Mesendoderm (in vitro differentiated cells): ENCODE measurements at regions not wholly inside any gene's neighbourhood (a gene's known extent, or its start where the extent isn't known, plus 50 kb on each side); places are given as distances from the start of the nearest gene placed in this dataset.

Experiments used
- DNase-seq: peaks from one replicate; pipeline ENCODE4 v3.0.0; 2013
- H2AK5ac ChIP-seq: 2 replicates; pipeline ENCODE4 v1.6.1; 2013; ENCODE audit warnings: low read length, inconsistent platforms
- H2BK120ac ChIP-seq: 2 replicates; pipeline ENCODE4 v1.6.1; 2013; ENCODE audit warnings: low read depth, mild to moderate bottlenecking, low read length, moderate library complexity, mixed read lengths
- H2BK15ac ChIP-seq: replicated peaks from 2 replicates; pipeline ENCODE4 v1.6.1; 2013; ENCODE audit warnings: low read depth, mild to moderate bottlenecking, moderate library complexity
- H2BK5ac ChIP-seq: 2 replicates; pipeline ENCODE4 v1.6.1; 2013; ENCODE audit warnings: low read length, inconsistent platforms
- H3K18ac ChIP-seq: 2 replicates; pipeline ENCODE4 v1.6.1; 2013; ENCODE audit warnings: mild to moderate bottlenecking, low read length, mixed read lengths
- H3K23ac ChIP-seq: one replicate; pipeline ENCODE4 v1.6.1; 2013; ENCODE audit warnings: low read length
- H3K27ac ChIP-seq: 2 replicates; pipeline ENCODE4 v1.5.1; 2013; ENCODE audit warnings: low read depth, mild to moderate bottlenecking, inconsistent platforms, low read length, moderate library complexity
- H3K27me3 ChIP-seq: 2 replicates; pipeline ENCODE4 v1.6.1; 2013; ENCODE audit warnings: low read length, control low read depth, mild to moderate bottlenecking, inconsistent platforms; ENCODE audit not compliant: insufficient read depth, poor library complexity
- H3K36me3 ChIP-seq: 2 replicates; pipeline ENCODE4 v1.6.1; 2013; ENCODE audit warnings: low read length, inconsistent platforms; ENCODE audit not compliant: control insufficient read depth, insufficient read depth
- H3K4ac ChIP-seq: one replicate; pipeline ENCODE4 v1.6.1; 2013; ENCODE audit warnings: low read depth, mild to moderate bottlenecking, low read length, moderate library complexity
- H3K4me1 ChIP-seq: 2 replicates; pipeline ENCODE4 v1.6.1; 2013; ENCODE audit warnings: low read depth, low read length, inconsistent platforms; ENCODE audit not compliant: control insufficient read depth
- H3K4me2 ChIP-seq: 2 replicates; pipeline ENCODE4 v1.6.1; 2013; ENCODE audit warnings: low read length
- H3K4me3 ChIP-seq: 2 replicates; pipeline ENCODE4 v1.5.1; 2013; ENCODE audit warnings: mild to moderate bottlenecking, low read length
- H3K56ac ChIP-seq: one replicate; pipeline ENCODE4 v1.6.1; 2013; ENCODE audit warnings: low read length
- H3K79me1 ChIP-seq: 2 replicates; pipeline ENCODE4 v1.6.1; 2013; ENCODE audit warnings: low read length, inconsistent platforms
- H3K79me2 ChIP-seq: 2 replicates; pipeline ENCODE4 v1.6.1; 2013; ENCODE audit warnings: mild to moderate bottlenecking, low read length; ENCODE audit not compliant: control insufficient read depth, insufficient read depth
- H3K9ac ChIP-seq: 2 replicates; pipeline ENCODE4 v1.6.1; 2013; ENCODE audit warnings: low read length, inconsistent platforms
- H4K5ac ChIP-seq: one replicate; pipeline ENCODE4 v1.6.1; 2013; ENCODE audit warnings: low read length
- H4K8ac ChIP-seq: one replicate; pipeline ENCODE4 v1.6.1; 2013; ENCODE audit warnings: low read depth, mild to moderate bottlenecking, control low read depth, low read length, moderate library complexity
- WGBS: extraction: QIAGEN DNeasy Blood & Tissue Kit; methylation state at CpG from one replicate; pipeline ENCODE4 v1.1.7; 2013; ENCODE audit warnings: low lambda C conversion rate, missing lambda C conversion rate; ENCODE audit not compliant: insufficient coverage; ENCODE audit errors: extremely low coverage; 5-methylcytosine and 5-hydroxymethylcytosine counted together

DNA sequence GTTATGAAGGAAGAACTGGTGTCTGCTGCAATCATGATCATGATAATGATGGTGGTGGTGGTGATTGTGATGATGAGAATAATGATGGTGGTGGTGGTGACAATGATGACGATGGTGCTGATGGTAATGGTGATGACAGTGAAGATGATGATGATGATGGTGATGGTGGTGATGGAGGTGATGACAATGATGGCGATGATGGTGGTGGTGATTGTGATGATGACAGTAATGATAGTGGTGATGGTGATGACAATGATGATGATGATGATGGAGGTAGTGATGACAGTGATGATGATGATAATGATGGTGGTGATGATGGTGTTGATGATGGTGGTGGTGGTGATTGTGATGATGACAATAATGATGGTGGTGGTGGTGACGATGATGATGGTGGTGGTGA is 52.8 kb upstream of the ANO1 start:
- Histone ChIP-seq H2BK5ac (no peak overlapping the region), H3K4me3 (no peak overlapping the region), H2BK15ac (no peak overlapping the region), H3K36me3 (no peaks in the 10 kb centered on the region), H4K5ac (no peak overlapping the region), H3K79me1 (no peaks in the 10 kb centered on the region), H2AK5ac (no peak overlapping the region), H3K4me1 (no peaks in the 10 kb centered on the region), H3K4ac (no peak overlapping the region), H3K9ac (no peak overlapping the region), H3K27me3 (no peaks in the 10 kb centered on the region), H3K23ac (no peak overlapping the region), H4K8ac (no peak overlapping the region), H3K56ac (no peak overlapping the region), H2BK120ac (no peak overlapping the region), H3K79me2 (no peaks in the 10 kb centered on the region), H3K4me2 (no peak overlapping the region), H3K18ac (no peak overlapping the region), H3K27ac (no peak overlapping the region)
- no CpG with 5 or more reads among the region's 3 CpGs for WGBS
- no peak for DNase-seq

DNA sequence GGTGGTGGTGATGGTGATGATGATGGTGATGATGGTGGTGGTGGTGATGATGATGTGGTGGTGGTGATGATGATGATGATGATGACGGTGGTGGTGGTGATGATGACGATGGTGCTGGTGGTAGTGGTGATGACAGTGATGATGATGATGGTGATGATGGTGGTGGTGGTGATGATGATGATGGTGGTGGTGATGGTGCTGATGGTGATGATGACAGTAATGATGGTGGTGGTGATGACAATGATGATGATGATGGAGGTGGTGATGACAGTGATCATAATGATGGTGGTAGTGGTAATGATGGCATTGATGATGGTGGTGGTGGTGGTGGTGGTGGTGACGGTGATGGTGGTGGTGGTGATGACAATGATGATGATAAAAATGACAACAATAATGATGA is 52.1 kb upstream of the ANO1 start:
- no peak overlapping the region for H2AK5ac ChIP-seq
- no peak overlapping the region for H3K23ac ChIP-seq
- H2BK15ac ChIP-seq = no peak overlapping the region
- no peaks in the 10 kb centered on the region for H3K36me3 ChIP-seq
- H3K27me3 ChIP-seq = no peaks in the 10 kb centered on the region
- H3K9ac ChIP-seq = no peak overlapping the region
- H3K4me1 ChIP-seq = no peaks in the 10 kb centered on the region
- H3K27ac ChIP-seq = no peak overlapping the region
- no peaks in the 10 kb centered on the region for H3K79me1 ChIP-seq
- H3K18ac ChIP-seq = no peak overlapping the region
- H3K4ac ChIP-seq = no peak overlapping the region
- no peak overlapping the region for H3K4me3 ChIP-seq
- no peak overlapping the region for H4K8ac ChIP-seq
- no CpG with 5 or more reads among the region's 3 CpGs for WGBS
- no peak overlapping the region for H2BK120ac ChIP-seq
- DNase-seq = no peak
- no peak overlapping the region for H2BK5ac ChIP-seq
- H3K4me2 ChIP-seq = no peak overlapping the region
- no peak overlapping the region for H4K5ac ChIP-seq
- H3K79me2 ChIP-seq = no peaks in the 10 kb centered on the region
- no peak overlapping the region for H3K56ac ChIP-seq

DNA sequence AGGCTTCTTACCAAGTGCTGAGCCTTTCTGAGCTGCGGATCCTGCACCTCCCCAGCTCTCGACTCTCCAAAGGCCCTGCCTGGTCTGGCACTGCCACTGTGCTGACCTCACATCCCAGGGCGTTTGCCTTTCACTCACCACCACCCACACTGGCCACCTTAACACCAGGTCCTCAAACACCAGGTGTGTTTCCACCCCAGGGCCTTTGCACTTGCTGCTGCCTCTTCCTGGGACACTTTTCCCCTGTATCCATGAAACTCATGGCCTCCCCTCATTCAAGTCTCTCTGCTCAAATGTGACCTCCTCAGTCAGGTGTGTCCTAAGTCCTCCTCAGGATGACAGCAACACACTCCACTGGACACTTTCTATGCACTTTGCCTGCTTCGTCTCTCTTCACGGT is 51.4 kb upstream of the ANO1 start:
- Histone ChIP-seq H2AK5ac (no peak overlapping the region), H3K36me3 (no peaks in the 10 kb centered on the region), H3K27me3 (no peaks in the 10 kb centered on the region), H3K79me1 (no peaks in the 10 kb centered on the region), H3K79me2 (no peaks in the 10 kb centered on the region), H3K27ac (no peak overlapping the region), H3K4me1 (no peaks in the 10 kb centered on the region), H3K18ac (no peak overlapping the region), H4K8ac (no peak overlapping the region), H2BK5ac (no peak overlapping the region), H3K9ac (no peak overlapping the region), H2BK15ac (no peak overlapping the region), H3K4me2 (no peak overlapping the region), H2BK120ac (no peak overlapping the region), H3K4me3 (no peak overlapping the region), H4K5ac (no peak overlapping the region), H3K23ac (no peak overlapping the region), H3K4ac (no peak overlapping the region), H3K56ac (no peak overlapping the region)
- DNase-seq = no peak
- WGBS = no CpG with 5 or more reads among the region's 5 CpGs

DNA sequence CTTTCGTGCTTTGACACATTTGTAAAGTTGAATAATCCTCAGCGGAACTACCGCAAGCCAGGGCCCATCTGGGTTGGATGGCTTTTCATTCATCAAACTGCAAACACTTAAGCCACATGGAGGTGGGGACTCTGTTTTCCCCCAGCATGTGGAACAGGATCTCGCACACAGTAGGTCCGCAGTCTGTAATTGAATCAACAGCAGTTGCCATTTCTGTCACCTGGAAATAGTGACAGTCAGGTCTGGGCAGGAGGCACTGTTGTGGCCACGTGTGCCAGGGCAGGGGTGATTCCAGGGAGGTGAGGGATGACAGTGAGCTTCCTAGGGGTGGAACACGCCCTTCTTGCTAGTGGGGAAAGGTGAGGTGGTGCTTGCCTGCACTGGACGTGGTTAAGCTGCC is 50.7 kb upstream of the ANO1 start:
- H3K56ac ChIP-seq = no peak overlapping the region
- H2BK120ac ChIP-seq = no peak overlapping the region
- no peaks in the 10 kb centered on the region for H3K79me1 ChIP-seq
- WGBS = no CpG with 5 or more reads among the region's 8 CpGs
- no peak overlapping the region for H3K4me3 ChIP-seq
- no peak overlapping the region for H2BK15ac ChIP-seq
- no peak for DNase-seq
- H4K5ac ChIP-seq = no peak overlapping the region
- H3K4ac ChIP-seq = no peak overlapping the region
- no peak overlapping the region for H3K18ac ChIP-seq
- no peak overlapping the region for H2BK5ac ChIP-seq
- H3K36me3 ChIP-seq = no peaks in the 10 kb centered on the region
- no peaks in the 10 kb centered on the region for H3K4me1 ChIP-seq
- H3K4me2 ChIP-seq = no peak overlapping the region
- H3K27me3 ChIP-seq = no peaks in the 10 kb centered on the region
- no peaks in the 10 kb centered on the region for H3K79me2 ChIP-seq
- H2AK5ac ChIP-seq = no peak overlapping the region
- no peak overlapping the region for H3K27ac ChIP-seq
- H4K8ac ChIP-seq = no peak overlapping the region
- H3K9ac ChIP-seq = no peak overlapping the region
- no peak overlapping the region for H3K23ac ChIP-seq

DNA sequence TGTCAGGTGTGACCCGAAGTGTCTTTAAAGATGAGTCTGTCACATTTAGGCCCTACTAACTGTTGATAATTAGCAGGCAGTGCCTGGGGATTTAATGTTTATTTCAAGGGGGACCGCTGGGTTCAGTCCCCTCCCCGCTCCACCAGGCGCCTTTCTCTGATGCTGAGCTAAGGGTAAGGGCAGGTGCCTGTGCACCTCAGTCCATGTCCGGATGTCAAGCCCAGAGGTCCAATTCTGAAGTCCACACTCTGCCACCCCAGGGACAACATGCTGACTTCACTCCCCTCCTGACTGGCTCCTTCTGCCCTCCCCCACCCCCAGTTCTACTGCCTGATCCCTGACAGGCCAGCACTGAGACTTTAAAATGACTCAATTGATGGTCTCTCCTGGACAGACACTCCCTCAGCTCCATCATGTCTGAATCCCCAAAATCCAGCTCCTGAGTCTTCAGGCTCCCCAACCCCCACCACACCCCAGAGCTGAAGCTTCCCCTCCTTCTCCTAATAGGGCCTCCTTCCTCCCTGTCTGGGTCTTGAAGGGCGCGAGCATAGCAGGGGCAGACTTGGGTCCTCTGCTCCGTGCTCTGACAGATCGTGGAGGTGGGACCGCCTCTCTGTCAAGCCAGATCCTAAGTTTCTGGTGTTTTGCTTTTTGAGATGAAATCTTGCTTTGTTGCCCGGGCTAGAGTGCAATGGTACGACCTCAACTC is 49.8 kb upstream of the ANO1 start:
- no peak for DNase-seq
- no CpG with 5 or more reads among the region's 12 CpGs for WGBS
- H3K79me1 ChIP-seq = no peaks in the 10 kb centered on the region

More for the DNA sequence above, 49.8 kb upstream of the ANO1 start:
- Histone ChIP-seq H3K4me1 (no peaks in the 10 kb centered on the region), H2BK15ac (no peak overlapping the region), H3K18ac (no peak overlapping the region), H2BK120ac (no peak overlapping the region), H3K4me2 (no peak overlapping the region), H3K9ac (no peak overlapping the region), H3K27me3 (no peaks in the 10 kb centered on the region), H4K8ac (no peak overlapping the region), H3K36me3 (no peaks in the 10 kb centered on the region), H2AK5ac (no peak overlapping the region), H3K79me2 (no peaks in the 10 kb centered on the region), H2BK5ac (no peak overlapping the region), H3K27ac (no peak overlapping the region), H3K56ac (no peak overlapping the region), H4K5ac (no peak overlapping the region), H3K4me3 (no peak overlapping the region), H3K23ac (no peak overlapping the region), H3K4ac (no peak overlapping the region)
